H9 (cell line): ENCODE measurements at regions not wholly inside any gene's neighbourhood (a gene's known extent, or its start where the extent isn't known, plus 50 kb on each side); places are given as distances from the start of the nearest gene placed in this dataset.

ENCODE experiments used
- DNase-seq: peaks from one replicate; pipeline ENCODE4 v3.0.0-alpha.2; 2017
- H2AFZ ChIP-seq: one replicate; pipeline ENCODE4 v1.6.1; 2013; ENCODE audit warnings: mild to moderate bottlenecking, low read length, control low read depth, moderate library complexity
- H2AK5ac ChIP-seq: 2 replicates; pipeline ENCODE4 v1.6.1; 2013; ENCODE audit warnings: low read length, control low read depth, mixed read lengths; ENCODE audit not compliant: insufficient read length
- H2BK120ac ChIP-seq: one replicate; pipeline ENCODE4 v1.6.1; 2013; ENCODE audit warnings: low read depth, mild to moderate bottlenecking, low read length, control low read depth, inconsistent platforms; ENCODE audit not compliant: poor library complexity, severe bottlenecking
- H2BK12ac ChIP-seq: 2 replicates; pipeline ENCODE4 v1.6.1; 2013; ENCODE audit warnings: low read length, control low read depth, mixed read lengths, low read depth; ENCODE audit not compliant: insufficient read length
- H2BK15ac ChIP-seq: 2 replicates; pipeline ENCODE4 v1.6.1; 2013; ENCODE audit warnings: low read depth, low read length, control low read depth
- H2BK20ac ChIP-seq: one replicate; pipeline ENCODE4 v1.6.1; 2013; ENCODE audit warnings: low read depth, mild to moderate bottlenecking, low read length, control low read depth, inconsistent platforms; ENCODE audit not compliant: poor library complexity, severe bottlenecking
- H2BK5ac ChIP-seq: 2 replicates; pipeline ENCODE4 v1.6.1; 2013; ENCODE audit warnings: low read length, control low read depth, mixed read lengths; ENCODE audit not compliant: insufficient read length
- H3K14ac ChIP-seq: 2 replicates; pipeline ENCODE4 v1.6.1; 2013; ENCODE audit warnings: low read length, control low read depth; ENCODE audit not compliant: insufficient read depth
- H3K18ac ChIP-seq: 2 replicates; pipeline ENCODE4 v1.6.1; 2013; ENCODE audit warnings: low read depth, mild to moderate bottlenecking, mixed read lengths, low read length, control low read depth; ENCODE audit not compliant: insufficient read length
- H3K23ac ChIP-seq: 2 replicates; pipeline ENCODE4 v1.6.1; 2013; ENCODE audit warnings: low read length, control low read depth, mixed read lengths, low read depth; ENCODE audit not compliant: insufficient read length
- H3K23me2 ChIP-seq: 2 replicates; pipeline ENCODE4 v1.6.1; 2013; ENCODE audit warnings: low read depth, mild to moderate bottlenecking, mixed read lengths, low read length, control low read depth; ENCODE audit not compliant: insufficient read length, poor library complexity, severe bottlenecking
- H3K27ac ChIP-seq: 2 replicates; pipeline ENCODE4 v1.5.1; 2013; ENCODE audit warnings: low read length, control low read depth, mixed read lengths, low read depth; ENCODE audit not compliant: insufficient read length
- H3K27me3 ChIP-seq: 2 replicates; pipeline ENCODE4 v1.6.1; 2013; ENCODE audit warnings: low read length, control low read depth, inconsistent platforms; ENCODE audit not compliant: insufficient read depth
- H3K4ac ChIP-seq: 2 replicates; pipeline ENCODE4 v1.6.1; 2013; ENCODE audit warnings: low read depth, mild to moderate bottlenecking, control low read depth, inconsistent platforms, low read length, moderate library complexity
- H3K4me1 ChIP-seq: 2 replicates; pipeline ENCODE4 v1.6.1; 2013; ENCODE audit warnings: low read length, control low read depth, inconsistent platforms; ENCODE audit not compliant: insufficient read depth
- H3K4me2 ChIP-seq: 2 replicates; pipeline ENCODE4 v1.6.1; 2013; ENCODE audit warnings: low read length, control low read depth, mixed read lengths; ENCODE audit not compliant: insufficient read length, insufficient read depth
- H3K56ac ChIP-seq: 2 replicates; pipeline ENCODE4 v1.6.1; 2013; ENCODE audit warnings: low read depth, mild to moderate bottlenecking, mixed read lengths, low read length, control low read depth; ENCODE audit not compliant: insufficient read length
- H3K79me1 ChIP-seq: 2 replicates; pipeline ENCODE4 v1.6.1; 2013; ENCODE audit warnings: low read depth, mild to moderate bottlenecking, moderate library complexity, low read length, control low read depth, inconsistent platforms; ENCODE audit not compliant: insufficient read depth, poor library complexity, severe bottlenecking
- H3K79me2 ChIP-seq: 2 replicates; pipeline ENCODE4 v1.6.1; 2013; ENCODE audit warnings: low read length, control low read depth, inconsistent platforms; ENCODE audit not compliant: insufficient read depth
- H3K9ac ChIP-seq: 2 replicates; pipeline ENCODE4 v1.6.1; 2013; ENCODE audit warnings: low read length, control low read depth, mixed read lengths; ENCODE audit not compliant: insufficient read length; ENCODE audit errors: extremely low read depth
- H3K9me3 ChIP-seq: one replicate; pipeline ENCODE4 v1.6.1; 2013; ENCODE audit warnings: low read depth, low read length, inconsistent platforms; ENCODE audit not compliant: control insufficient read depth
- H3T11ph ChIP-seq: one replicate; pipeline ENCODE4 v1.6.1; 2013; ENCODE audit warnings: mild to moderate bottlenecking, low read length, control low read depth, inconsistent platforms
- H4K20me1 ChIP-seq: one replicate; pipeline ENCODE4 v1.6.1; 2013; ENCODE audit not compliant: control insufficient read depth, insufficient read length, insufficient read depth
- H4K5ac ChIP-seq: 2 replicates; pipeline ENCODE4 v1.6.1; 2013; ENCODE audit warnings: low read depth, mild to moderate bottlenecking, mixed read lengths, low read length, control low read depth; ENCODE audit not compliant: insufficient read length
- H4K8ac ChIP-seq: replicated peaks from 2 replicates; pipeline ENCODE4 v1.6.1; 2013; ENCODE audit warnings: low read length, control low read depth, mixed read lengths, low read depth; ENCODE audit not compliant: insufficient read length
- H4K91ac ChIP-seq: 2 replicates; pipeline ENCODE4 v1.6.1; 2013; ENCODE audit warnings: low read depth, mild to moderate bottlenecking, moderate library complexity, mixed read lengths, low read length, control low read depth; ENCODE audit not compliant: insufficient read length
- H3K27ac Mint-ChIP-seq, 3 experiments: 2 replicates in 2 of 3; 3 replicates in 1 of 3; pipeline ENCODE4 v1.8.0; 2020 to 2021; ENCODE audit warnings: mixed read lengths in 3 of 3, mild to moderate bottlenecking in 1 of 3, moderate library complexity in 1 of 3
- H3K27me3 Mint-ChIP-seq: 2 replicates; pipeline ENCODE4 v1.8.0; 2021; ENCODE audit warnings: low read depth, mild to moderate bottlenecking, moderate library complexity, mixed read lengths
- H3K36me3 Mint-ChIP-seq, 3 experiments: 2 replicates in 2 of 3; 3 replicates in 1 of 3; pipeline ENCODE4 v1.8.0; 2020 to 2021; ENCODE audit warnings: low read depth in 3 of 3, mixed read lengths in 3 of 3; ENCODE audit not compliant: insufficient read depth in 1 of 3
- H3K4me1 Mint-ChIP-seq, 2 experiments: 2 replicates each; pipeline ENCODE4 v1.8.0; 2020; ENCODE audit warnings: mixed read lengths in 2 of 2
- H3K4me3 Mint-ChIP-seq, 2 experiments: 2 replicates in 1 of 2; 3 replicates in 1 of 2; pipeline ENCODE4 v1.8.0; 2020 to 2021; ENCODE audit warnings: mild to moderate bottlenecking in 2 of 2, mixed read lengths in 2 of 2, moderate library complexity in 1 of 2
- H3K9me3 Mint-ChIP-seq, 2 experiments: 2 replicates in 1 of 2; 3 replicates in 1 of 2; pipeline ENCODE4 v1.8.0; 2020; ENCODE audit warnings: mild to moderate bottlenecking in 2 of 2, mixed read lengths in 2 of 2, moderate library complexity in 1 of 2
- WGBS: extraction: QIAGEN DNeasy Blood & Tissue Kit; methylation state at CpG from one replicate; pipeline ENCODE4 v1.1.7; 2013; ENCODE audit warnings: missing lambda C conversion rate, low lambda C conversion rate, mixed read lengths; ENCODE audit not compliant: insufficient read length; ENCODE audit errors: extremely low coverage; 5-methylcytosine and 5-hydroxymethylcytosine counted together
- TF ChIP-seq, protein P1 (sequence below): fragments of 200-600 bp; sonication (generic); conservative IDR thresholded peaks from 3 replicates; pipeline ENCODE4 v1.8.0; 2021; ENCODE audit warnings: antibody characterized with exemption, mild to moderate bottlenecking

DNA sequence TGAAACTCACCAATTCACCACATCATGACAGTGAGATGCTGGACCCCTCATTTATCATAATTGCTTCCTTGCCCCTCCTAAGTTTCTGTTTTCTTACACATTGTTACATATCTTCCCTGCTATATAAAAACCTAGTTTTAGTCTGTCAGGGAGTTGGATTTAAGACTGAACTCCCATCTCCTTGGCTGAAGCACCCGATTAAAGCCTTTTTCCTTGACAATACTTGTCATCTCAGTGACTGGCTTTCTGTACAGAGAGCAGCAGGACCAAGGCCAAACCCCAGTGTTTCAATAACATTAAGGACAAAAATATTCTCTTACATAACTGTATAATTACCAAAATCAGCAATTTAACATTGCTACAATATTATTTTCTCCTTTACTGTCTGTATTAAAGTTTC, 928.4 kb downstream of the TMTC2 start:
- peaks cover 11 to 21% of the 10 kb centered on the region in 2 experiments for H3K9me3 Mint-ChIP-seq
- Histone ChIP-seq H3T11ph (no peak overlapping the region), H2AFZ (no peak overlapping the region), H3K4me1 (no peaks in the 10 kb centered on the region), H3K9ac (no peak overlapping the region), H3K4ac (no peak overlapping the region), H2BK20ac (no peak overlapping the region), H2BK5ac (no peak overlapping the region), H4K5ac (no peak overlapping the region), H3K79me1 (no peaks in the 10 kb centered on the region), H3K27me3 (no peaks in the 10 kb centered on the region), H3K9me3 (no peaks in the 10 kb centered on the region), H3K18ac (no peak overlapping the region), H2BK12ac (no peak overlapping the region), H3K14ac (no peak overlapping the region), H4K8ac (no peak overlapping the region), H3K23ac (no peak overlapping the region), H2BK120ac (no peak overlapping the region), H4K91ac (no peak overlapping the region), H3K56ac (no peak overlapping the region), H3K4me2 (no peak overlapping the region), H3K23me2 (no peaks in the 10 kb centered on the region), H2AK5ac (no peak overlapping the region), H3K27ac (no peak overlapping the region), H4K20me1 (no peaks in the 10 kb centered on the region), H2BK15ac (no peak overlapping the region), H3K79me2 (no peaks in the 10 kb centered on the region)
- H3K36me3 Mint-ChIP-seq = peaks cover 3 to 22% (median 17%) of the 10 kb centered on the region in 3 experiments
- TF ChIP-seq, protein P1, sequence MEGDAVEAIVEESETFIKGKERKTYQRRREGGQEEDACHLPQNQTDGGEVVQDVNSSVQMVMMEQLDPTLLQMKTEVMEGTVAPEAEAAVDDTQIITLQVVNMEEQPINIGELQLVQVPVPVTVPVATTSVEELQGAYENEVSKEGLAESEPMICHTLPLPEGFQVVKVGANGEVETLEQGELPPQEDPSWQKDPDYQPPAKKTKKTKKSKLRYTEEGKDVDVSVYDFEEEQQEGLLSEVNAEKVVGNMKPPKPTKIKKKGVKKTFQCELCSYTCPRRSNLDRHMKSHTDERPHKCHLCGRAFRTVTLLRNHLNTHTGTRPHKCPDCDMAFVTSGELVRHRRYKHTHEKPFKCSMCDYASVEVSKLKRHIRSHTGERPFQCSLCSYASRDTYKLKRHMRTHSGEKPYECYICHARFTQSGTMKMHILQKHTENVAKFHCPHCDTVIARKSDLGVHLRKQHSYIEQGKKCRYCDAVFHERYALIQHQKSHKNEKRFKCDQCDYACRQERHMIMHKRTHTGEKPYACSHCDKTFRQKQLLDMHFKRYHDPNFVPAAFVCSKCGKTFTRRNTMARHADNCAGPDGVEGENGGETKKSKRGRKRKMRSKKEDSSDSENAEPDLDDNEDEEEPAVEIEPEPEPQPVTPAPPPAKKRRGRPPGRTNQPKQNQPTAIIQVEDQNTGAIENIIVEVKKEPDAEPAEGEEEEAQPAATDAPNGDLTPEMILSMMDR = no peak
- WGBS = no CpG with 5 or more reads among the region's 1 CpG
- H3K4me3 Mint-ChIP-seq = no peak overlapping the region
- no peaks in the 10 kb centered on the region for H3K27me3 Mint-ChIP-seq
- DNase-seq = no peak
- H3K27ac Mint-ChIP-seq = no peak overlapping the region
- H3K4me1 Mint-ChIP-seq = peaks cover 3 to 7% of the 10 kb centered on the region in 2 experiments; a peak in 3 of 4 replicates
